Mucosa of stomach (tissue), 1 donor: ENCODE measurements at regions not wholly inside any gene's neighbourhood (a gene's known extent, or its start where the extent isn't known, plus 50 kb on each side); places are given as distances from the start of the nearest gene placed in this dataset.

Source experiments
- H3K27me3 ChIP-seq: one replicate; pipeline ENCODE4 v1.7.0; 2013; ENCODE audit warnings: mild to moderate bottlenecking, low read length; ENCODE audit not compliant: control insufficient read depth, insufficient read depth
- H3K36me3 ChIP-seq: one replicate; pipeline ENCODE4 v1.7.0; 2013; ENCODE audit warnings: low read length; ENCODE audit not compliant: control insufficient read depth, insufficient read depth
- H3K4me1 ChIP-seq: one replicate; pipeline ENCODE4 v1.7.0; 2013; ENCODE audit warnings: mild to moderate bottlenecking, low read length; ENCODE audit not compliant: control insufficient read depth, insufficient read depth
- H3K4me3 ChIP-seq: one replicate; pipeline ENCODE4 v1.7.0; 2013; ENCODE audit warnings: low read length
- H3K9ac ChIP-seq: one replicate; pipeline ENCODE4 v1.7.0; 2013; ENCODE audit warnings: mild to moderate bottlenecking, low read length, moderate library complexity
- H3K9me3 ChIP-seq: one replicate; pipeline ENCODE4 v1.7.0; 2013; ENCODE audit warnings: mild to moderate bottlenecking, low read length, moderate library complexity; ENCODE audit not compliant: control insufficient read depth
- donor health status: Pancreatic carcinoma.

GRCh38 chr12:132429946-132430643 is 59.9 kb upstream of the FBRSL1 start:
- peaks cover 46% of the 10 kb centered on the region for H3K4me1 ChIP-seq
- no peak overlapping the region for H3K4me3 ChIP-seq
- H3K9ac ChIP-seq = no peak overlapping the region
- no peaks in the 10 kb centered on the region for H3K36me3 ChIP-seq
- peaks cover 66% of the 10 kb centered on the region for H3K27me3 ChIP-seq
- H3K9me3 ChIP-seq = no peaks in the 10 kb centered on the region

- Histone ChIP-seq H3K9me3 (no peaks in the 10 kb centered on the region), H3K27me3 (peaks cover 66% of the 10 kb centered on the region), H3K4me1 (peaks cover 46% of the 10 kb centered on the region), H3K9ac (no peak overlapping the region), H3K4me3 (no peak overlapping the region), H3K36me3 (no peaks in the 10 kb centered on the region)
Measured at GRCh38 chr12:132429602-132429945, 60.4 kb upstream of the FBRSL1 start.

- H3K36me3 ChIP-seq = no peaks in the 10 kb centered on the region
- H3K27me3 ChIP-seq = peaks cover 64% of the 10 kb centered on the region
- H3K9ac ChIP-seq = no peak overlapping the region
- no peaks in the 10 kb centered on the region for H3K9me3 ChIP-seq
- H3K4me3 ChIP-seq = no peak overlapping the region
- peaks cover 43% of the 10 kb centered on the region for H3K4me1 ChIP-seq
Measured at GRCh38 chr12:132428936-132429601, 60.9 kb upstream of the FBRSL1 start.

GRCh38 chr12:132427999-132428935 is 61.7 kb upstream of the FBRSL1 start:
- peaks cover 40% of the 10 kb centered on the region for H3K4me1 ChIP-seq
- no peak overlapping the region for H3K4me3 ChIP-seq
- no peaks in the 10 kb centered on the region for H3K9me3 ChIP-seq
- no peaks in the 10 kb centered on the region for H3K36me3 ChIP-seq
- no peak overlapping the region for H3K9ac ChIP-seq
- H3K27me3 ChIP-seq = peaks cover 66% of the 10 kb centered on the region

GRCh38 chr12:132427174-132427768 is 62.7 kb upstream of the FBRSL1 start:
- no peak overlapping the region for H3K4me3 ChIP-seq
- H3K27me3 ChIP-seq = peaks cover 75% of the 10 kb centered on the region
- no peaks in the 10 kb centered on the region for H3K36me3 ChIP-seq
- no peak overlapping the region for H3K9ac ChIP-seq
- H3K4me1 ChIP-seq = peaks cover 39% of the 10 kb centered on the region
- no peaks in the 10 kb centered on the region for H3K9me3 ChIP-seq

GRCh38 chr12:132426349-132427173 is 63.4 kb upstream of the FBRSL1 start:
- no peak overlapping the region for H3K4me3 ChIP-seq
- peaks cover 39% of the 10 kb centered on the region for H3K4me1 ChIP-seq
- H3K27me3 ChIP-seq = peaks cover 82% of the 10 kb centered on the region
- H3K36me3 ChIP-seq = no peaks in the 10 kb centered on the region
- no peaks in the 10 kb centered on the region for H3K9me3 ChIP-seq
- H3K9ac ChIP-seq = no peak overlapping the region

GRCh38 chr12:132424811-132425210 is 65.1 kb upstream of the FBRSL1 start:
- H3K4me3 ChIP-seq = no peak overlapping the region
- H3K9ac ChIP-seq = no peak overlapping the region
- H3K36me3 ChIP-seq = no peaks in the 10 kb centered on the region
- peaks cover 75% of the 10 kb centered on the region for H3K27me3 ChIP-seq
- peaks cover 23% of the 10 kb centered on the region for H3K4me1 ChIP-seq
- no peaks in the 10 kb centered on the region for H3K9me3 ChIP-seq

- H3K4me3 ChIP-seq = no peak overlapping the region
- no peaks in the 10 kb centered on the region for H3K9me3 ChIP-seq
- peaks cover 71% of the 10 kb centered on the region for H3K27me3 ChIP-seq
- no peak overlapping the region for H3K9ac ChIP-seq
- H3K4me1 ChIP-seq = peaks cover 16% of the 10 kb centered on the region
- no peaks in the 10 kb centered on the region for H3K36me3 ChIP-seq
Measured at GRCh38 chr12:132423820-132424645, 65.9 kb upstream of the FBRSL1 start.

- H3K4me3 ChIP-seq = no peak overlapping the region
- H3K4me1 ChIP-seq = peaks cover 9% of the 10 kb centered on the region
- no peaks in the 10 kb centered on the region for H3K9me3 ChIP-seq
- peaks cover 69% of the 10 kb centered on the region for H3K27me3 ChIP-seq
- no peaks in the 10 kb centered on the region for H3K36me3 ChIP-seq
- no peak overlapping the region for H3K9ac ChIP-seq
Measured at GRCh38 chr12:132423251-132423819, 66.6 kb upstream of the FBRSL1 start.

- no peak overlapping the region for H3K4me3 ChIP-seq
- H3K36me3 ChIP-seq = no peaks in the 10 kb centered on the region
- peaks cover 5% of the 10 kb centered on the region for H3K4me1 ChIP-seq
- H3K9ac ChIP-seq = no peak overlapping the region
- H3K9me3 ChIP-seq = no peaks in the 10 kb centered on the region
- peaks cover 60% of the 10 kb centered on the region for H3K27me3 ChIP-seq
Measured at GRCh38 chr12:132422381-132423043, 67.4 kb upstream of the FBRSL1 start.
